ENCODE measurements at regions not wholly inside any gene's neighbourhood (a gene's known extent, or its start where the extent isn't known, plus 50 kb on each side); places are given as distances from the start of the nearest gene placed in this dataset.

DNA sequence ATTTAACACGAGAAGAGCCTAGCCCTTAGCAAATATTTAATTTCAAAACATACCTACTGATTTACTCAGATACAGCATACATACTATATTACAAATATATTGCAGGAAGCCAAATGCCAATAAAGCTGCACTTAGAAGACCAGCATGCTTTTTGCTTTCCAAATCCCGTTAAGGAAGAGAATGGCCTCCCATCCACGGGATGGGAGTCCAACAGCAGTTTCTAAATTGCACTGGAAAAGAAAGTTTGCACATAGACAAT is 156.3 kb upstream of the FOXN3 start:
- Histone ChIP-seq H3K9me2 (replicated peaks; ENCODE audit: control insufficient read depth, low read length) (no peaks in the 10 kb centered on the region), H3K79me2 (ENCODE audit: control insufficient read depth, low read length) (no peaks in the 10 kb centered on the region), H3K27ac (ENCODE audit: low read depth, low read length) (no peak overlapping the region), H3K36me3 (ENCODE audit: control insufficient read depth, low read length) (no peaks in the 10 kb centered on the region), H3K4me2 (ENCODE audit: low read length) (no peak overlapping the region), H3K27me3 (ENCODE audit: control insufficient read depth, low read length) (no peaks in the 10 kb centered on the region), H3K4me3 (ENCODE audit: low read length) (no peak overlapping the region), H4K20me1 (ENCODE audit: control insufficient read depth, insufficient read depth, low read depth, low read length) (no peaks in the 10 kb centered on the region), H3F3A (ENCODE audit: control insufficient read depth, insufficient read depth) (no peaks in the 10 kb centered on the region), H3K4me1 (ENCODE audit: control insufficient read depth, low read length) (peaks cover 14% of the 10 kb centered on the region), H3K9me3 (ENCODE audit: control insufficient read depth, insufficient read depth, low read length) (no peaks in the 10 kb centered on the region)
- TF ChIP-seq, protein P1, sequence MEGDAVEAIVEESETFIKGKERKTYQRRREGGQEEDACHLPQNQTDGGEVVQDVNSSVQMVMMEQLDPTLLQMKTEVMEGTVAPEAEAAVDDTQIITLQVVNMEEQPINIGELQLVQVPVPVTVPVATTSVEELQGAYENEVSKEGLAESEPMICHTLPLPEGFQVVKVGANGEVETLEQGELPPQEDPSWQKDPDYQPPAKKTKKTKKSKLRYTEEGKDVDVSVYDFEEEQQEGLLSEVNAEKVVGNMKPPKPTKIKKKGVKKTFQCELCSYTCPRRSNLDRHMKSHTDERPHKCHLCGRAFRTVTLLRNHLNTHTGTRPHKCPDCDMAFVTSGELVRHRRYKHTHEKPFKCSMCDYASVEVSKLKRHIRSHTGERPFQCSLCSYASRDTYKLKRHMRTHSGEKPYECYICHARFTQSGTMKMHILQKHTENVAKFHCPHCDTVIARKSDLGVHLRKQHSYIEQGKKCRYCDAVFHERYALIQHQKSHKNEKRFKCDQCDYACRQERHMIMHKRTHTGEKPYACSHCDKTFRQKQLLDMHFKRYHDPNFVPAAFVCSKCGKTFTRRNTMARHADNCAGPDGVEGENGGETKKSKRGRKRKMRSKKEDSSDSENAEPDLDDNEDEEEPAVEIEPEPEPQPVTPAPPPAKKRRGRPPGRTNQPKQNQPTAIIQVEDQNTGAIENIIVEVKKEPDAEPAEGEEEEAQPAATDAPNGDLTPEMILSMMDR (IDR thresholded peaks at IDR 0.05; ENCODE audit: low read depth, low read length, poor library complexity, severe bottlenecking), result no peak
- no peak for TF ChIP-seq EZH2phosphoT487 (IDR thresholded peaks at IDR 0.05; ENCODE audit: borderline replicate concordance, low read length)

DNA sequence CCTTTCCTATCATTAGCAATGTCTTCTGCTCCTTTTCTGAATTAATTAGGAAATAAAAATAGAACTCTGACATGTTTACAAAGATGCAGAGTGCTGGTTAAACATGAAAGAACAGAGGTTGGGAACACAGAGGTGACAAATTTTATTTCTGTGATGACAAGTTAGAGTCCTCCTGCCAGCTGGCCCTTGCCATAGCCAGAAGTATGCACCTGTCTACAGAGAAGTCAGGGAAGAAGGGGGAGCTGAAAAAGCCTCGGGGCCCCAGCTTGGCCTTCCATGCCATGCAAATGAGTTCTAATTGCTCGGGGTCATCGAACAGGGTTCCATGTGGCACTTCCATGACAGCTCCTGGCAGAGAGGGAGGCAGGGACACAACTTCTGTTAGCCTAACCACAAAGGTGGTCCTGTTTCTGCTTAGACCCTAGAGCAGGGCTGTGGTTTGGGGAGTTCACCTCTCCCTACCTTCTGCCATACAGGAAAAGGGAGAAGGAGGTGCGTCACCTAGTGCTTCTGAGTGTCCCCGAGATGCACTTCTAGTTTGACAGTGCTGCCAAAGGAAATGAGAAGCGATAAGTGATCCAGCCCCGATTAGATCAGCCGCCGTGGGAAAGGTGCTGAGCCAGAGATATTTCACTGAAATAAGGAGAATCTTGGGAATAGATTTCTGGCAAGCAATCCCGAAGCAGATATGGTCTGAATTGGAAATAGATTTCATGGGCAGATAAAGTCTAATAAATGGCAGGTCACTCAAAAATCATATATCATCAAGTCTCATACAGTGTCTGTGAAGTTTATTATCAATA is 155.8 kb upstream of the FOXN3 start:
- no peak overlapping the region for H3K4me3 ChIP-seq (ENCODE audit: low read length)
- H3K79me2 ChIP-seq (ENCODE audit: control insufficient read depth, low read length), result no peaks in the 10 kb centered on the region
- H3K9me2 ChIP-seq (replicated peaks; ENCODE audit: control insufficient read depth, low read length), result no peaks in the 10 kb centered on the region
- H3K27ac ChIP-seq (ENCODE audit: low read depth, low read length), result no peak overlapping the region
- no peaks in the 10 kb centered on the region for H4K20me1 ChIP-seq (ENCODE audit: control insufficient read depth, insufficient read depth, low read depth, low read length)
- H3K4me1 ChIP-seq (ENCODE audit: control insufficient read depth, low read length), result peaks cover 14% of the 10 kb centered on the region
- no peaks in the 10 kb centered on the region for H3K27me3 ChIP-seq (ENCODE audit: control insufficient read depth, low read length)
- H3K36me3 ChIP-seq (ENCODE audit: control insufficient read depth, low read length), result no peaks in the 10 kb centered on the region
- H3K9me3 ChIP-seq (ENCODE audit: control insufficient read depth, insufficient read depth, low read length), result no peaks in the 10 kb centered on the region
- H3K4me2 ChIP-seq (ENCODE audit: low read length), result no peak overlapping the region
- no peaks in the 10 kb centered on the region for H3F3A ChIP-seq (ENCODE audit: control insufficient read depth, insufficient read depth)
- TF ChIP-seq, protein P1 (IDR thresholded peaks at IDR 0.05; ENCODE audit: low read depth, low read length, poor library complexity, severe bottlenecking), result no peak
- no peak for TF ChIP-seq EZH2phosphoT487 (IDR thresholded peaks at IDR 0.05; ENCODE audit: borderline replicate concordance, low read length)

DNA sequence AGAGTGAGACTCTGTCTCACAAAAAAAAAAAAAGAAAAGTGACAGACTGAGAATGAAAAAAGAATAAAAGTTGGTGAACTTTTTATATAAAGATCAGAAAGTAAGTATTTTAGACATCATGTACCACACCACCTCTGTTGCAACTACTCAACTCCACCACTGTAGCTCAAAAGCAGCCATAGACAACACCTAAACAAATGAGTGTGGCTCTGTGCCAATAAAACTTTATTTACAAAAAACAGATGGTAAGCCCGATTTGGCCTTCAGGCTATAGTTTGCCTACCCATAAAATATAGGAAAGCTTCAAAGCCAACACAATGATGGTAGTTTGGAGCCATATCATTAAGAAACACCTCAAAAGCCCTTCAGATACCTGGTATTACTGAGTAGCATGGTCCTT is 154.5 kb upstream of the FOXN3 start:
- H3K4me3 ChIP-seq (ENCODE audit: low read length), result no peak overlapping the region
- peaks cover 14% of the 10 kb centered on the region for H3K4me1 ChIP-seq (ENCODE audit: control insufficient read depth, low read length)
- no peaks in the 10 kb centered on the region for H3K9me3 ChIP-seq (ENCODE audit: control insufficient read depth, insufficient read depth, low read length)
- H4K20me1 ChIP-seq (ENCODE audit: control insufficient read depth, insufficient read depth, low read depth, low read length), result no peaks in the 10 kb centered on the region
- no peaks in the 10 kb centered on the region for H3F3A ChIP-seq (ENCODE audit: control insufficient read depth, insufficient read depth)
- H3K79me2 ChIP-seq (ENCODE audit: control insufficient read depth, low read length), result no peaks in the 10 kb centered on the region
- no peak overlapping the region for H3K4me2 ChIP-seq (ENCODE audit: low read length)
- TF ChIP-seq EZH2phosphoT487 (IDR thresholded peaks at IDR 0.05; ENCODE audit: borderline replicate concordance, low read length), result no peak
- TF ChIP-seq, protein P1 (IDR thresholded peaks at IDR 0.05; ENCODE audit: low read depth, low read length, poor library complexity, severe bottlenecking), result no peak
- no peaks in the 10 kb centered on the region for H3K27me3 ChIP-seq (ENCODE audit: control insufficient read depth, low read length)
- no peak overlapping the region for H3K27ac ChIP-seq (ENCODE audit: low read depth, low read length)
- no peaks in the 10 kb centered on the region for H3K9me2 ChIP-seq (replicated peaks; ENCODE audit: control insufficient read depth, low read length)
- no peaks in the 10 kb centered on the region for H3K36me3 ChIP-seq (ENCODE audit: control insufficient read depth, low read length)

Measured in DOHH2 (cell line).